Activated B cell treated with CpG ODN at 0.5 μM for 24 hours (primary cell): ENCODE measurements at regions not wholly inside any gene's neighbourhood (a gene's known extent, or its start where the extent isn't known, plus 50 kb on each side); places are given as distances from the start of the nearest gene placed in this dataset.

Source experiments
- ATAC-seq: fragments of 200-7000 bp; cut with Tn5 transposase; one replicate; pipeline ENCODE4 v1.10.0; 2021; ENCODE audit warnings: low read depth, mild to moderate bottlenecking, moderate library complexity
- CTCF ChIA-PET: fragments of 350-600 bp; sonication (Branson Sonifier 250); formaldehyde crosslinking; loops from one replicate; lab custom pipeline; 2021; ENCODE audit warnings: antibody characterized with exemption; lab: Charles Lee
- POLR2A ChIA-PET: fragments of 350-600 bp; sonication (Branson Sonifier 250); formaldehyde crosslinking; loops from one replicate; lab custom pipeline; 2021; ENCODE audit warnings: antibody characterized with exemption; lab: Charles Lee
- DNase-seq: peaks from one replicate; pipeline ENCODE4 v3.0.0; 2022
- H3K27ac Mint-ChIP-seq: one replicate; pipeline ENCODE4 v1.8.0; 2020; ENCODE audit warnings: mixed read lengths
- H3K27me3 Mint-ChIP-seq: one replicate; pipeline ENCODE4 v1.8.0; 2021; ENCODE audit warnings: mixed read lengths
- H3K36me3 Mint-ChIP-seq: one replicate; pipeline ENCODE4 v1.8.0; 2021; ENCODE audit warnings: low read depth, mixed read lengths
- H3K4me1 Mint-ChIP-seq: one replicate; pipeline ENCODE4 v1.8.0; 2021; ENCODE audit warnings: mixed read lengths
- H3K4me3 Mint-ChIP-seq: one replicate; pipeline ENCODE4 v1.8.0; 2020; ENCODE audit warnings: mild to moderate bottlenecking, mixed read lengths
- H3K9me3 Mint-ChIP-seq: one replicate; pipeline ENCODE4 v1.8.0; 2020; ENCODE audit warnings: mixed read lengths
- CTCF ChIP-seq: fragments of 200-600 bp; IDR thresholded peaks from one replicate; pipeline ENCODE4 v1.8.0; 2022; ENCODE audit warnings: antibody characterized with exemption, mild to moderate bottlenecking
- intact Hi-C: fragments of 100-400 bp; cut with micrococcal nuclease; formaldehyde crosslinking; loops from one replicate; pipeline ENCODE4 v1.15.1; 2024

- Mint-ChIP-seq H3K9me3 (no peaks in the 10 kb centered on the region), H3K36me3 (no peaks in the 10 kb centered on the region), H3K4me3 (no peak overlapping the region), H3K4me1 (no peaks in the 10 kb centered on the region), H3K27me3 (no peaks in the 10 kb centered on the region), H3K27ac (no peak overlapping the region)
- ATAC-seq (no peak), DNase-seq (no peak)
- intact Hi-C loops, result no loop called here
- POLR2A ChIA-PET, result no interaction called here
- CTCF ChIA-PET, result no interaction called here
- no peak for TF ChIP-seq CTCF
These were observed 92.4 kb upstream of the THBS1 start for GRCh38 chr15:39488516-39488915.

- Mint-ChIP-seq H3K4me3 (no peak overlapping the region), H3K9me3 (no peaks in the 10 kb centered on the region), H3K27me3 (no peaks in the 10 kb centered on the region), H3K36me3 (no peaks in the 10 kb centered on the region), H3K27ac (no peak overlapping the region), H3K4me1 (no peaks in the 10 kb centered on the region)
- POLR2A ChIA-PET, result no interaction called here
- TF ChIP-seq CTCF, result no peak
- DNase-seq, result no peak
- no peak for ATAC-seq
- CTCF ChIA-PET, result no interaction called here
- intact Hi-C loops, result no loop called here
These were observed 91.9 kb upstream of the THBS1 start for GRCh38 chr15:39488961-39489360.

GRCh38 chr15:39491115-39491885, 89.6 kb upstream of the THBS1 start:
- CTCF ChIA-PET, result no interaction called here
- DNase-seq (no peak), ATAC-seq (no peak)
- POLR2A ChIA-PET, result no interaction called here
- TF ChIP-seq CTCF, result no peak
- no peaks in the 10 kb centered on the region for H3K4me1 Mint-ChIP-seq
- H3K9me3 Mint-ChIP-seq, result no peaks in the 10 kb centered on the region
- H3K4me3 Mint-ChIP-seq, result no peak overlapping the region
- intact Hi-C loops, result no loop called here
- peaks cover 2% of the 10 kb centered on the region for H3K27me3 Mint-ChIP-seq
- H3K27ac Mint-ChIP-seq, result no peak overlapping the region
- H3K36me3 Mint-ChIP-seq, result no peaks in the 10 kb centered on the region

- TF ChIP-seq CTCF, result no peak
- intact Hi-C loops, result no loop called here
- Mint-ChIP-seq H3K4me3 (no peak overlapping the region), H3K27ac (no peak overlapping the region), H3K4me1 (no peaks in the 10 kb centered on the region), H3K27me3 (peaks cover 5% of the 10 kb centered on the region), H3K36me3 (no peaks in the 10 kb centered on the region), H3K9me3 (no peaks in the 10 kb centered on the region)
- CTCF ChIA-PET, result no interaction called here
- POLR2A ChIA-PET, result no interaction called here
- no peak for DNase-seq
- no peak for ATAC-seq
These were observed 88.9 kb upstream of the THBS1 start for GRCh38 chr15:39491886-39492490.

GRCh38 chr15:39493424-39494067, 87.3 kb upstream of the THBS1 start:
- no peaks in the 10 kb centered on the region for H3K36me3 Mint-ChIP-seq
- DNase-seq, result no peak
- H3K4me3 Mint-ChIP-seq, result no peak overlapping the region
- H3K27me3 Mint-ChIP-seq, result peaks cover 5% of the 10 kb centered on the region
- no peak overlapping the region for H3K27ac Mint-ChIP-seq
- intact Hi-C loops, result no loop called here
- no peaks in the 10 kb centered on the region for H3K9me3 Mint-ChIP-seq
- H3K4me1 Mint-ChIP-seq, result no peaks in the 10 kb centered on the region
- ChIA-PET CTCF (no interaction called here), POLR2A (no interaction called here)
- no peak for ATAC-seq
- no peak for TF ChIP-seq CTCF
